HG02571 (cell line): ENCODE measurements at regions not wholly inside any gene's neighbourhood (a gene's known extent, or its start where the extent isn't known, plus 50 kb on each side); places are given as distances from the start of the nearest gene placed in this dataset.

Source experiments
- ATAC-seq: cut with Tn5 transposase; IDR thresholded peaks from one replicate; pipeline ENCODE4 v1.9.1; 2021; ENCODE audit warnings: mild to moderate bottlenecking, moderate library complexity; ENCODE audit not compliant: unreplicated experiment

DNA sequence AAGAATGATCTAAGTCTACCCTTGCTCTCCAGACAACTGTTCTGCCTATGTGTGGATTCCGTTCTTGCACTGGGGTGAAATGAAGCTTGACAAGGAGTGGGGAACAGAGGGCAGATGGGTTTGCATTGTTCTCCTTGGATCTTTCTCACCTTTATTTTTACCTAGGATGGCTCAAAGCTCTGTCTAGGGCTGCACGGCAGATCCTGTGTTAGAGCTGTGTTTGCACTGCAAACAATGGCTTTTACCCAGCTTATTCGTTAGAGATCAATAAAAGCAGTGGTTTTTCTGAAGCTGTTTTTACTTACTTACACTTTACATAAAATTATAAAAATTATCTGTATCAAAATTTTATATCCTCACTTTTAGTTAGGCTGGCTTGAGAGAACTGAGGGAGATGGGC, 105.1 kb downstream of the LRIG3 start:
- ATAC-seq, result no peak

DNA sequence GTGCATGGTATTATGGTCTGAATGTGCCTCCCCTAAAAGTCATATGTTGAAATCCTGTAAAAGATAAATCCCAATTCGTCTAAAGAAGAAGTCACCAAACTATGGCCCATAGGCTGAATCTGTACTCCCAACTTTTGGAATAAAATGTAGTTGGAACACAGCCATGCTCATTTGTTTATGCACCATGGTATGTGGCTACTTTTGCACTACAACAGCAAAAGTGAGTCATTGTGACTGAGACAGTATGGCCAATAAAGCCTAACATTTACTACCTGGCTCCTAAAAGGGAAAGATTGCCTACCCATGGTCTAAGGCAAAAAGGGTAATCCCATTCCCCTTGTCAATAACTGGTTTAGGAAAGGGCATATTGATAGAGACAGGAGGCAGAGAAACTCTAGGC, 101.8 kb downstream of the LRIG3 start:
- ATAC-seq, result no peak

DNA sequence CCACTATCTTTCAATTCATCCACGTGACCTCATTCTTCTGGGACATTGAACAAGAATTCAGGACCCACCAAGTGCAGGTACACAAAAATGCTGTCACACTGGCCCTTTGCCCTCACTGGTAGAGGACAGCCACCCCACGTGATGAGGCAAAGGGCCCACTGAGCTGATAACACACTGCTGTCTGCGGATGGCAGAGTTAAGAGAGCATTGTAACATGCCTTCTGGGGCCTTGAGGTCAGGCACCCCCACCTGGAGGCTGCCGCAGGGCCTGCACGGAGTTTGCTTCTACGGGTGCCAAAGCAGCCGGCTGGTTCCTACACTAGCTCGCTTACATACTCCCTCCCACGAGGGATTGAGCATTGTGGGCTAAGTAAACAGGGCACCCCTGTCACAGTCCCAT, 101.0 kb downstream of the LRIG3 start:
- no peak for ATAC-seq

DNA sequence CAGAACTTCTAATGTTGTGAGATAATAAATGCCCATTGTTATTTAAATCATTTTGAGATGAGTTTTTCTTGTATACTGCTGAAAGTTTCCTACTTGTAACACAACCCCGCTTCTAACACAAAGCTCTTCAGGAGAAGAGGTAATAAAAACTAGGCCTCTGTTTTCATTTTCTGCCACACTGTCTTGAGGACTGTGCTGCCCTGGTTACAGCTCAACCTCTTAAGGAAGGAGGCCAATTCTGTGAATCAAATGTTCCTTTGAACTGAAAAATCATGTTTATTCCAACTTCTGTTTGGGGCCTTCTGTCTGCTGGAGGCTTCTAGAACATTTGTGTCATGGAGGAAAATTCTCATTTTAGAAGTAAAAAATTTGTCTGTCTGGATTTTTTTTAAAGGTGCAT, 100.3 kb downstream of the LRIG3 start:
- ATAC-seq, result no peak
